ENCODE measurements at regions not wholly inside any gene's neighbourhood (a gene's known extent, or its start where the extent isn't known, plus 50 kb on each side); places are given as distances from the start of the nearest gene placed in this dataset.

- TF ChIP-seq POLR2A (IDR thresholded peaks at IDR 0.05) = no peak
- no peak for TF ChIP-seq CTCF (IDR thresholded peaks at IDR 0.05)
Measured at GRCh38 chr17:65474660-65475059, 86.8 kb downstream of the AXIN2 start.
